GM13977 (cell line): ENCODE measurements at regions not wholly inside any gene's neighbourhood (a gene's known extent, or its start where the extent isn't known, plus 50 kb on each side); places are given as distances from the start of the nearest gene placed in this dataset.

ENCODE experiments used
- DNase-seq: peaks from one replicate; pipeline ENCODE4 v3.0.0; 2012; ENCODE audit warnings: low spot score
- in situ Hi-C: fragments of 300-500 bp; cut with MboI; formaldehyde crosslinking; loops from one replicate; pipeline ENCODE4 v1.12.0; 2022; ENCODE audit warnings: low sequenced_read_pairs, low pct_unique_long_range_greater_than_20kb, mixed read lengths, inconsistent platforms; ENCODE audit not compliant: unreplicated experiment
- TF ChIP-seq, protein P1 (sequence below): IDR thresholded peaks from 2 replicates; pipeline ENCODE4 v1.5.1; 2012; ENCODE audit warnings: mild to moderate bottlenecking, control low read depth; ENCODE audit not compliant: insufficient read depth; ENCODE audit errors: extremely low read depth, missing control alignments

- in situ Hi-C loops: no loop called here
- TF ChIP-seq, protein P1, sequence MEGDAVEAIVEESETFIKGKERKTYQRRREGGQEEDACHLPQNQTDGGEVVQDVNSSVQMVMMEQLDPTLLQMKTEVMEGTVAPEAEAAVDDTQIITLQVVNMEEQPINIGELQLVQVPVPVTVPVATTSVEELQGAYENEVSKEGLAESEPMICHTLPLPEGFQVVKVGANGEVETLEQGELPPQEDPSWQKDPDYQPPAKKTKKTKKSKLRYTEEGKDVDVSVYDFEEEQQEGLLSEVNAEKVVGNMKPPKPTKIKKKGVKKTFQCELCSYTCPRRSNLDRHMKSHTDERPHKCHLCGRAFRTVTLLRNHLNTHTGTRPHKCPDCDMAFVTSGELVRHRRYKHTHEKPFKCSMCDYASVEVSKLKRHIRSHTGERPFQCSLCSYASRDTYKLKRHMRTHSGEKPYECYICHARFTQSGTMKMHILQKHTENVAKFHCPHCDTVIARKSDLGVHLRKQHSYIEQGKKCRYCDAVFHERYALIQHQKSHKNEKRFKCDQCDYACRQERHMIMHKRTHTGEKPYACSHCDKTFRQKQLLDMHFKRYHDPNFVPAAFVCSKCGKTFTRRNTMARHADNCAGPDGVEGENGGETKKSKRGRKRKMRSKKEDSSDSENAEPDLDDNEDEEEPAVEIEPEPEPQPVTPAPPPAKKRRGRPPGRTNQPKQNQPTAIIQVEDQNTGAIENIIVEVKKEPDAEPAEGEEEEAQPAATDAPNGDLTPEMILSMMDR: peak; percentile 49
- DNase-seq: no peak
Measured at GRCh38 chr4:116668190-116668589, 417.2 kb downstream of the TRAM1L1 start.

GRCh38 chr4:116665716-116666115, 419.7 kb downstream of the TRAM1L1 start:
- in situ Hi-C loops: no loop called here
- no peak for DNase-seq

DNA sequence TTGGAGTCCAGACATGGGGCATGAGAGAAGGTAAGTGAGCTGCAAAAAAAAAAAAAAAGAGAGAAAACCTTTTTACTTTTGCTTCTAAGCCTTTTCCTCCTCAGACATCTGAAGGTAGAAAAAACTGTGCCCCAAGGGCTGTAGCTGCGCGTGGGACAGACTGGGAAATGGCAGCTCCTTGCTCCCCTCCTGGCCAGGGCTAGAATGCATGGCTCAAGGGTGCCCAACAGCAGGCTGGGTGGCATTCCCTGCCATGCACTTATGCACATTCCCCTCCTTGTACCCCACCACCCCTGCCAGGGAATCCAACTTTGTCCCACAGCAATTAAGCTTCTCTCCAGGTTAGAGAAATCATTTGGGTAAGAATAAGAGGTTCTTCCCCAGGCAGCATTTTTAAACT, 421.2 kb downstream of the TRAM1L1 start:
- no peak for DNase-seq
- in situ Hi-C loops: no loop called here
- TF ChIP-seq, protein P1: no peak

More at GRCh38 chr4:116665716-116666115, 419.7 kb downstream of the TRAM1L1 start:
- TF ChIP-seq, protein P1: no peak

DNA sequence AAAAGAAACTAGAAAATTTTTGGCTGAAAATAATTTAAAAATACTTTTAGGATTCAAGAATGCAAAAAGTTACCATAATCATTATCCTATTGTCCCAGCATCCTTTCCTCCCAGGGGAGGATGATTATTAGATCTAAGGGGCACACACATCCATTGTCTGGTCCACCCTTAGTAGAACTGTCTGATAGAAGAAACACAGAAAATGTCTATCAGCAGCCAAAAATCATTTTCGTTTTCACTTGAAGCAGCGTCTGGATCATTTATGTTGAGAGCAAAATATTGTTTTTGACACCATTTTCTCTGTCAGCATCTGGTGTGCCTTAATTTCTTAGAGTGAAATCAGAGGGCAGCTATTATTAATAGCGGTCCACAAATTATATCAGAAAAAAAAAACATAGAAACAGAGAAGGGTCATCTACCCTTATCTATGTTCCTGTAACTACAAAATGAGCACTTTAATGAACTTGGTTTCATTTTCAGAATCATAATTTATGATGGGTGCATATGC, 446.3 kb downstream of the TRAM1L1 start:
- in situ Hi-C loops: no loop called here
- TF ChIP-seq, protein P1: no peak
- DNase-seq: no peak

- TF ChIP-seq, protein P1: no peak
- in situ Hi-C loops: no loop called here
- DNase-seq: no peak
Measured at GRCh38 chr4:116638592-116638991, 446.8 kb downstream of the TRAM1L1 start.

DNA sequence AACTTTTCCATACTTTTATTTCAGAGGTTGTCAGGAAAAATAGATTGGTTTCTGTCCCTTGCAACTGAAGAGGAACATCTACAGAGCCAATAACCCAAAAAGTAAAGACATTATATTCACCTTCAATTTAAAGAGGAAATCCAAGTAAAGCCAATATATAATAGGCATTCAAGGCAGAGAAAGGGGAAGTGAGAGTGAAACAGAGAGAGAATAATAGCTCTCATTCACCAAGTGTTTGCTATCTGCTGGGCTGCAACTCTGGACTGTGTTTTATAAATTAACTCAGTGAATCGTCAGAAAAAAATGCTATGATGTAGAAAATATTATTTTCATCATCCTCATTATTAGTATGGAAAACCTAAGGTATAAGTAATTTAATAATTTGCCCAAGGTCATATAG, 448.5 kb downstream of the TRAM1L1 start:
- TF ChIP-seq, protein P1: no peak
- DNase-seq: peak; percentile 4
- in situ Hi-C loops: no loop called here

DNA sequence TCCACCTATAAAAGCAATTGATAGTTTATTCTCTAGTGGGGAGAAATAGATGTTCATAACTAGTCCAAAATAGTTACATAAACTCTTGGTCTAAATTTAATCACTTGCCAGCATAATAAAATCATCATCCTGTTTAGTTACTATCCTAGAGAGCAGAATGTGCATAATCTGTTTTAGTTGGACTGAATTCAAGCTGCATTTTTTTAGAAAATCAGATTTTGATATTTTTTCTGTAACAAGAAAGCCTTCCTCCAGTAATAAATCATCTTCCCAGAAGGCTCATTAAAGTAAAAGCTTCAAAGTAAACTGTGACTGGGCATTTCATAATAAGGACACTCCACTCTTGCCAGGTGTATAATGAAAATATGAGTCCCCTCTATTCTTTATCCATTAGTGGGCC, 453.1 kb downstream of the TRAM1L1 start:
- TF ChIP-seq, protein P1: no peak
- no peak for DNase-seq
- in situ Hi-C loops: no loop called here
